NCI-H1092 (cell line): ENCODE measurements at regions not wholly inside any gene's neighbourhood (a gene's known extent, or its start where the extent isn't known, plus 50 kb on each side); places are given as distances from the start of the nearest gene placed in this dataset.

Source experiments
- DNase-seq: peaks from one replicate; lab custom pipeline; 2025; lab: John Stamatoyannopoulos, UW

GRCh38 chr20:48180618-48181017 is 395.3 kb upstream of the SULF2 start:
- no peak for DNase-seq

DNA sequence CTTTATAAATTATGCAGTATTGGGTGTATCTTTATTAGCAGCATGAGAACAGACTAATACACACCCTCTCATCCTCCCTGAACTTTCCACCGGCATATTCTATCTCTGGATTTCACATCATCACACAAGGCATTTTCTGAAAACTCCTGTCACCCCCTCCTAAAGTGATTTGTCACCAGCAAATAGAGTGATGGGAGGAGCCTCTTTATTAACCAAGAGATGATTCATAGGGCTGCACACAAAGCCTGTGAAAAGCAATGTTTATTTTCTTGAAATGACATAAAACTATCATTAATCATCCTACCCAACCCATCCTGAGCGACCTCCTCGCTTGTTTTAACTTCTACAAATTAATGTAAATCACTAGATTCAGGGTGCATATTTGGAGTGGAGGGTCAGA is 394.7 kb upstream of the SULF2 start:
- DNase-seq: no peak

GRCh38 chr20:48178633-48179032 is 393.4 kb upstream of the SULF2 start:
- DNase-seq: no peak

DNA sequence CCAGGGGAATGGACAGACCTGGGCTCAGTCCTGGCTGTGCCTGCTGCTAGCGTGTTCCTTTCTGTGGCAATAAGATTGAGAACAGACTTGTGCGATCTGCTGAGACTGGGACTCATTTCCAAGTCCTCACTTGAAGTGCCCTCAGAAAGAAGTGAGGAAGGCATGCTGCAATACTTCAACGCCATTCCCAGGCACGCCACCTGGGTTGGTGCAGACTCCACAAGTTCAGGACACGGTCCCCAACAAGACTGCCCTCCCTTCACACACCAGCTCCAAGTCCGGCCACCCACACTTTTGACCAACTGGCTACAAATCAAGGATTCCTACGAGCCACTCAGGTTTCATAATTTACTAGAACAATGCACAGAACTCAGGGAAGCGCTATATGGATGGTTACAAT is 391.8 kb upstream of the SULF2 start:
- DNase-seq: no peak

DNA sequence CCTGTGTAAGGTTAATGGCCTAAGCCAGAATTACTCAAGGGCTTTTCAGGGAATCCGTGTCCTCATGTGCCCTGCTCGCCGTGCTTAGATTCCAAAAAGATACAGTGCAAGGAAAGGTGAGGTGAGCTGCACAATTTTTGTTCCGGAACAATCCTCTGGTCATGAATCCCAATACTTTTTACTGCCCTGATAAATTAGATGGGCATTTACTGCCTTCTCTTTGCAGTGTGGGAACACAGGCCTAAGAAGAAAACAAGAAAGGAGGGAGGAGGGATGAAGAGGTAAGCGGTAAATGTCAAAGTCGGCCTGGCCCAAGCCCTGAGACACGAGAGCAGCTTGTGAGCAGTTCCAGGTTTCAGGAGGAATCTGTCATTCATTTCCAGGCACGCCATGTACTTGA is 390.9 kb upstream of the SULF2 start:
- DNase-seq: no peak

GRCh38 chr20:48175261-48175660 is 390.0 kb upstream of the SULF2 start:
- DNase-seq: no peak

GRCh38 chr20:48172357-48172702 is 387.0 kb upstream of the SULF2 start:
- DNase-seq: no peak

DNA sequence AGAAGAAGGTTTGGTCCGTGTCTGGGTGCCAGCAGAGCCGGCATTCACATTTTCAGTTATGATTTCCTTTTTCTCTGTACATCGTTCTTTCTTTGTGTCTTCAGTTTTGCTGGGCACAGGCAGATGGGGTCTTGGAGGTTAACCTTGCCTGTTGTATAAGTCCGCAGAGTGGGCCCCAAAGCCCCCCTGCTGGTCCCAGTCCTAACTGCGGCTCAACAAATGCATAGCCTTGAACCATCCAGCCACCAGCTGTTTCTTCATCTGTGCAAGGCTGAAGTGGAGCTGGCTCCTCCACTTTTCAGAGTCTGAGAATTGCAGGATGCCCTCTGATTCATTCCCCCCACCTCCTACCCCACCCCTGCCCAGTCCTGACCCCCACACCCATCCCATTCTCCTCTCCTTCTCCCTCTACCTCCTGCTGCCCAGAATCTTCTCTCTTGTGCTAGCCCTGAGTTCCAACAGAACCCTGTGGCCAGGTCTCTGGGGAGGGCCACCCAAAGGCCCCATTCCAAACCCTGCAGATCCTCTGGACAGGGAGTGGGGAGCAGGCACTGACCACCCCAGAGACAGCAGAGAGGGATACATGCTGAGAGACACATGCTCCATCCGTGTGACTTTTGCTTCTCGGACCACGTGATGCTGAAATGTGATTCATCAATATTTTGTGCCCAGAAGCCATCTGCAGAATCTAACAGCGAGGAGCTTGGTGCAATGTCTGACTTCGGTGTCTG is 386.5 kb upstream of the SULF2 start:
- no peak for DNase-seq

- DNase-seq: no peak
Measured at GRCh38 chr20:48171071-48171470, 385.8 kb upstream of the SULF2 start.

- no peak for DNase-seq
Measured at GRCh38 chr20:48170625-48171024, 385.3 kb upstream of the SULF2 start.

DNA sequence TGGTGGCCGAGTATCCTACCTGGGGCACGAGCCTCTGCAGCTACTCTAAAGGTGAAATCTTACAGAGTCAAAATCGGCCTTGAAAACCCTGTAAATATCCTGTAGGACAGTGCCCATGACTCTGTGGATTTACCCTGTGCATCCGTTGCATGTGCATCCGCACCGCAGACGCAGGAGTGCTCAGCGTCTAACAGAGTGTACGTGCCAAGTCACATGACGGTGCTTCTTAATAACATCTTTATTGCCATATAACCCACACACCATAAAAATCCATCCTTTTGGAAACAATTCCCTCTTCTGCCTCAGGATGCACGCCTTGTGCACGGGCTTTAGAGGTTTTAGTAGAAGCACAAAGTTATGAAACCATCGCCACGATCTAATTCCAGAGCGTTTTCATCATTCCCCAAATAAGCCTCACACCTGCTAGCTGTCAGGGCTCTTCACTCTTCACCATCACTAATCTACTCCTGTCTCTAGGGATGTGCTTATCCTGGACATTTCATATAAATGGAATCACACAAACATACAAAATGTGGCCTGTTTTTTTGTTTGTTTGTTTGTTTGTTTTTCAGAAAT is 384.5 kb upstream of the SULF2 start:
- no peak for DNase-seq

DNA sequence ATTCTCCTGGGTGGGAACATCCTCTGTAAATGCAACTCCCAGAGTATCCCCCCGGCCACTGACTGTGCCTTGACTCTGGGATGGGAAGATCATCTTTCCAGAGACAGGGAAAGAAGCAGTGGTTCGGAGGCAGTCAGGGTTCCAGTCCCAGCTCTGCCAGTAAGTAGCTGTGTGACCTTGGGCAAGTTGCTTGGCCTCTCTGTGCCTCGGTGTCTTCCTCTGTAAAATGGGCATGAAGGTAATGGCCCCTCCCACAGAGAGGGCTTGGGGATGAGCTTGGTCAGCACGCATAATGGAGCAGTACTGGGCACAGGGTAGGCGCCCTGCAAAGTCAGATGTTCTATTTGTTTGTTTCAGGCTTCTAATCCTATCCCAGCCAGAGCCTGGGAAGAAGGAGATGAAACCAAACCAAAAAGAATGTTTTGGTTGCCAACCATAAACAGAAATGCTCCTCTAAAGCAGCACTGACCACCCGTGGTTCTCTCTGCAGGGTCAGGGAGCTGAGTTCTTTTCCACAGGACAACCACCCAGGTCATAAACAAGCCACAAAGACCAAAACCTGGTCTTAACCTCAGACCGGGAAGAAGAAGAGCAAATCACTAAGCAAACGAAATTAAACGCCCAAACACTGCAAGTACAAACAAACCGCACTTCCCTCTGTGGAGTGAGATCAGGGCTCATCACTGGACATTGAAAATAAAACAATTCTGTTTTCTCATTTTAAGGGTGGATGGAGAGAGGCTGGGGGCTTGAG is 381.0 kb upstream of the SULF2 start:
- DNase-seq: no peak

GRCh38 chr20:48165401-48165685 is 380.1 kb upstream of the SULF2 start:
- DNase-seq: no peak

DNA sequence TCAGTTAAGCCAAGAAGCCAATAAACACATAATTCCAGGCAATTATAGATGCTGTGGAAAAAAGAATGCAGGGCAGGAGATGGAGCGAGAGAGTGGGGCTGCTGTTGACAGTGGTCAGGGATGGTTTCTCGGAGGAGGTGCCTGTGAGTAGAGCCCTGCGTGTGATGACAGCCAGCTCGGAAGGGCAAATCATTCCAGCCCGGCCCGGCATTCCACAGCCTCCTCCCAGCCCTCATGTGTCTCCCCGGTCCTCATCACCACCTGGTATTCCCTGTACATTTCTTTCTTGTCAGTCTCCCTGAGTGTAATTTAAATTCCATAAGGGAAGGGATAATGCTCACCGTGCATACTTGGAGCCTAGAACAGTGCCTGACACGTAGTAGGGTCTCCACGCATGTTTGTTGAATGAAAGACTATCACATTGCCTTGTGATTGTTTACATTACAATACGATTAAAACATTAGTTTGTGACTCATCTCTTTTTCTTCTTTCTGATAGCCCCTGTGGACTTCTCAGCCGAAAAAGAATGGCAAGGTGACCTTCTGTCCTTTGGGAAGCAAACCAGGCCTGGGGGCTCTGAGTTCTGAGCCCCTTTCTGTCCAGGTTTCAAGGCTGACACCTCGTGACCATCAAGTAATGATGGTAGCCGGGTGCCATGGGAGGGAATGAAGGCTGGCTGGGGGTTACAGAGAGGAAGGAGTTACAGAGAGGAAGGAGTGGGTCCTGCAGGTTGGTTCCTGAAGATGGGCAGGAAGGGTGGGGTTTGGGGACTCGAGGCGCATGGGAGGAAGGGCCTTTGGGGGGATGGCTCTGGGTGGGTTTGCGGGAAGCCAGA is 379.5 kb upstream of the SULF2 start:
- DNase-seq: no peak

DNA sequence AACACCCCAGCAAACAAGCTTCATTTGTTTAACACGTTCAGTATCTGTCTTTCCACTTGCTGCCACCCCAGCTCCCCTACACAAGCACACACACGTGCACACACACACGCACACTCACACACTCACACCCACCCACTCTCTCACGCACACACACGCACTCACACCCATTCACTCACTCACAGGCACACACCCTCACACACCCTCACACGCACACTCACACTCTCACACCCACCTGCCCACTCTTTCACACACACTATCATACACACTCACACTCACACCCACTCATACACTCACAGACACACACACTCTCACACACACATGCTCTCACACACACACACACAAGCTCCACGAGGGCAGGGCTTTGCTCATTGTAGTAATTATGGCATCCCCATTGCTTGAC is 378.8 kb upstream of the SULF2 start:
- no peak for DNase-seq

- DNase-seq: no peak
Measured at GRCh38 chr20:48163505-48163904, 378.2 kb upstream of the SULF2 start.

DNA sequence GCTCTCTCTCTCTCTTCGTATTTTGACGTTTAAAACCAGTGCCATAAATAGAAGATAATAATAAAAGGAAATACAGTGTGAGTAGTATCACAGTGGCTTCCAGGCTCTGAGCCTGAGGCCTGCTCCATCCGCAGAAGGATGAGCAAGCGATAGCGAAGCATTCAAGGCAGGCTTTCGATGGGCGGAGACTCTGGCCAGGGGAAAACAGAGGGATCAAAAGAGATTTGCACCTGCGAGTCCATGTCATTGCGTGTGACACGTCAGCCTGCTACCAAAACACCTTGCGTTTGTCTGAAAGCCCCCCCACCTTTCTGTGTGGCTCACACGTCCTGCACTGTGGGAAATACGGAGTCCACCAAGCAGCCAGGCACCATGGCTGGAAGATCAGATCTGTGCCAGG is 377.3 kb upstream of the SULF2 start:
- DNase-seq: no peak

- DNase-seq: no peak
Measured at GRCh38 chr20:48159145-48160008, 374.1 kb upstream of the SULF2 start.

- no peak for DNase-seq
Measured at GRCh38 chr20:48158014-48158413, 372.7 kb upstream of the SULF2 start.

DNA sequence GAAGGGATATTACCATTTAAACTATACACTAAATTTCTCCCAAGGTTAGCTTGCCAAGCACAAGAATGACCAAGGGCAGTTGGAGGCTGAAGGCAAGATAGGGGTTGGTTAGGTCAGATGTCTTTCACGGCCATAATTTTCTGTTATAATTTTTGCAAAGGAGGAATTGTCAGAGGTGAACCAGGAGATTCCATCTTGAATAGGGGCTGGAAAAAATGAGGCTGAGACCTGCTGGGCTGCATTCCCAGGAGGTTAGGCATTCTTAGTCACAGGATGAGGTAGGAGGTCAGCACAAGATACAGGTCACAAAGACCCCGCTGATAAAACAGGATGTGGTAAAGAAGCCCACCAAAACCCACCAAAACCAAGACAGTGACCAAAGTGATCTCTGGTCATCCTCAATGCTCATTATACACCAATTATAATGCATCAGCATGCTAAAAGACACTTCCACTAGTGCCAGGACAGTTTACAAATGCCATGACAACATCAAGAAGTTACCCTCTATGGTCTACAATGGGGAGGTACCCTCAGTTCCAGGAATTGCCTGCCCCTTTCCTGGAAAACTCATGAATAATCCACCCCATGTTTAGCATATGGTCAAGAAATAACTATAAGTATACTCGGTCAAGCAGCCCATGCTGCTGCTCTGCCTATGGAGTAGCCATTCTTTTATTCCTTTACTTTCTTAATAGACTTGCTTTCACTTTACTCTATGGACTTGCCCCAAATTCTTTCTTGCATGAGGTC is 371.8 kb upstream of the SULF2 start:
- DNase-seq: no peak

DNA sequence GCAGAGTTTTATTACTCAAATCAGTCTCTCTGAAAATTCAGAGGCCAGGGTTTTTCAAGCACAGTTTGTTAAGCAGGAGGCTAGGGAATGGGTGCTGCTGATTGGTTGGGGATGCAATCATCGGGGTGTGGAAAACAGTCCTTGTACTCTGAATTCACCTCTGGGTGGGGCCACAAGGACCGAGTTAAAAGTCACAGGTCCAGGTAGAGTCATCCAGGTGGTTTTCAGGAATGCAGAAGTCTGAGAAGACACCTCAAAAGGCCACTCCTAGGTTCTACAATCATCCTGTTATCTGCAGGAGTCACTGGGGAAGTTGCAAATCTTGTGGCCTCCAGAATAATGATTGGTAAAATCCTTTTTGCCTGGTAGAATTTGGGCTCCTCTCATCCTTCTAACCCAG is 371.2 kb upstream of the SULF2 start:
- DNase-seq: no peak
